ENCODE measurements at regions not wholly inside any gene's neighbourhood (a gene's known extent, or its start where the extent isn't known, plus 50 kb on each side); places are given as distances from the start of the nearest gene placed in this dataset.
A peak's percentile ranks its signal among the peaks of the same experiment; 100 is the strongest.
"Not testable (repeated sequence)": the region's sequence is repeated elsewhere in the genome, so short reads cannot be mapped to it uniquely, and the experiment has no call there.

GRCh38 chr3:81339040-81339845 is 422.2 kb downstream of the GBE1 start:
- Histone ChIP-seq H3K27ac (no peak overlapping the region), H3K9me3 (no peaks in the 10 kb centered on the region), H3K4me3 (no peak overlapping the region), H3K36me3 (no peaks in the 10 kb centered on the region), H3K27me3 (no peaks in the 10 kb centered on the region), H3K4me1 (no peaks in the 10 kb centered on the region), H3K9ac (ENCODE audit: low read depth in 2 of 2, low read length in 2 of 2) (no peak overlapping the region)
- no peak for DNase-seq
- intact Hi-C loops (cut with DNase I): loop anchor here (2.0 kb wide), 1 partner anchor 36 kb away; no protein-coding TSS in a partner anchor
- TF ChIP-seq, protein P1, sequence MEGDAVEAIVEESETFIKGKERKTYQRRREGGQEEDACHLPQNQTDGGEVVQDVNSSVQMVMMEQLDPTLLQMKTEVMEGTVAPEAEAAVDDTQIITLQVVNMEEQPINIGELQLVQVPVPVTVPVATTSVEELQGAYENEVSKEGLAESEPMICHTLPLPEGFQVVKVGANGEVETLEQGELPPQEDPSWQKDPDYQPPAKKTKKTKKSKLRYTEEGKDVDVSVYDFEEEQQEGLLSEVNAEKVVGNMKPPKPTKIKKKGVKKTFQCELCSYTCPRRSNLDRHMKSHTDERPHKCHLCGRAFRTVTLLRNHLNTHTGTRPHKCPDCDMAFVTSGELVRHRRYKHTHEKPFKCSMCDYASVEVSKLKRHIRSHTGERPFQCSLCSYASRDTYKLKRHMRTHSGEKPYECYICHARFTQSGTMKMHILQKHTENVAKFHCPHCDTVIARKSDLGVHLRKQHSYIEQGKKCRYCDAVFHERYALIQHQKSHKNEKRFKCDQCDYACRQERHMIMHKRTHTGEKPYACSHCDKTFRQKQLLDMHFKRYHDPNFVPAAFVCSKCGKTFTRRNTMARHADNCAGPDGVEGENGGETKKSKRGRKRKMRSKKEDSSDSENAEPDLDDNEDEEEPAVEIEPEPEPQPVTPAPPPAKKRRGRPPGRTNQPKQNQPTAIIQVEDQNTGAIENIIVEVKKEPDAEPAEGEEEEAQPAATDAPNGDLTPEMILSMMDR (IDR thresholded peaks at IDR 0.05): peak; percentile 38

DNA sequence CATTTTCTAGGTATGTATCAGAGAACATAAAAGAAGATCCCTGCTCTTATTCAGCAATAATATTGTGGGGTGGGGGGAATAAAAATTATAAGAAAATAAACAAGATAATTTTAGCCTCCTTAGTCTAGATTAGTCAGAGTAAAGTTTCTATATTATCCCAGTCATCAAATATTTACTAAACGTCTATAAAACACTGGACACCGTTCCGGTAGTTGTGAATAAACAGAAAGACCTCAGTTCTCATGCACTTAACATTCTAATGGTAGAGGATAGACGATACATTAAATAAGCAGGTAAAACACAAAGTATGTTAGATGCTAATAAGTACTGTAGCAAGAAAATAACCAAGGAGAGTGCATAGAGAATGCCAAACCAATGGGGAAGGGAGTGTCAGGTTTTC is 425.0 kb downstream of the GBE1 start:
- Histone ChIP-seq H3K27me3 (no peaks in the 10 kb centered on the region), H3K27ac (no peak overlapping the region), H3K4me1 (no peaks in the 10 kb centered on the region), H3K9me3 (no peaks in the 10 kb centered on the region), H3K9ac (ENCODE audit: low read depth in 2 of 2, low read length in 2 of 2) (no peak overlapping the region), H3K36me3 (no peaks in the 10 kb centered on the region), H3K4me3 (no peak overlapping the region)
- TF ChIP-seq, protein P1 (IDR thresholded peaks at IDR 0.05): no peak
- intact Hi-C loops (cut with DNase I): no loop called here
- DNase-seq: no peak

DNA sequence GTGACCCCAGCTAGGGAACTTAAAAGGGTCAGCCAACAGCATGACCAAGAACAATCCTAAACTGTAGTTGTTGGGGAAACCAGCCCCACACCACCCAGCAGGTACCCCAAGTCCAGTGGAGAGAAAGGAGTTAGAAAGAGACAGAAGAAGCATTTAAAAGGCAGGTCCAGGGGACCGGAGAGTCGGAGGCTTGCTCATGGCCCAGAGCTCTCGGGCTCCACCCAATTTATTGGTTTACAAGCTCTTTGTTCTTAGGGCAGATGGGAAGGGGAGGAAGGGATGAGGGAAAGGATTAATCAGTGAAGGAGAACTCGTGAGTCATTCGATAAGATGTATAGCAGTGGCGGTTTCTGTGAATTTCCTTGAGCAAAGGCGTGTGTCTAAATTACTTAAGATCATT is 431.6 kb downstream of the GBE1 start:
- DNase-seq; H3K9me3 ChIP-seq; H3K9ac ChIP-seq (ENCODE audit: low read depth in 2 of 2, low read length in 2 of 2); H3K4me3 ChIP-seq; H3K27me3 ChIP-seq; H3K27ac ChIP-seq; H3K4me1 ChIP-seq; intact Hi-C loops (cut with DNase I); H3K36me3 ChIP-seq: not testable (repeated sequence)

DNA sequence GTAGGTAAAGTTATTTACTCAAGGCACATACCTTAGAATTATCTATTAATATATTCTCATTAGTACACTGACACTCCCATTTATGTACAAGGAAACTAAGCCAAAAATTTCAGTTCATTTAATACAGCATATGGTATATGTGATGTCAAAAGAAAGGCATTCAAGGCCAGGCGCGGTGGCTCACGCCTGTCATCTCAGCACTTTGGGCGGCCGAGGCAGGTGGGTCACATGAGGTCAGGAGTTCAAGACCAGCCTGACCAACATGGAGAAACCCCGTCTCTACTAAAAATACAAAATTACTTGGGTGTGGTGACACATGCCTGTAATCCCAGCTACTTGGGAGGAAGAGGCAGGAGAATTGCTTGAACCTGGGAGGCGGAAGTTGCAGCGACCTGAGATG is 435.2 kb downstream of the GBE1 start:
- no peak overlapping the region for H3K27ac ChIP-seq
- no peaks in the 10 kb centered on the region for H3K27me3 ChIP-seq
- TF ChIP-seq, protein P1 (IDR thresholded peaks at IDR 0.05): no peak
- no peaks in the 10 kb centered on the region for H3K36me3 ChIP-seq
- DNase-seq: no peak
- no peak overlapping the region for H3K9ac ChIP-seq (ENCODE audit: low read depth in 2 of 2, low read length in 2 of 2)
- intact Hi-C loops (cut with DNase I): no loop called here
- H3K4me1 ChIP-seq: no peaks in the 10 kb centered on the region
- no peaks in the 10 kb centered on the region for H3K9me3 ChIP-seq
- H3K4me3 ChIP-seq: no peak overlapping the region

DNA sequence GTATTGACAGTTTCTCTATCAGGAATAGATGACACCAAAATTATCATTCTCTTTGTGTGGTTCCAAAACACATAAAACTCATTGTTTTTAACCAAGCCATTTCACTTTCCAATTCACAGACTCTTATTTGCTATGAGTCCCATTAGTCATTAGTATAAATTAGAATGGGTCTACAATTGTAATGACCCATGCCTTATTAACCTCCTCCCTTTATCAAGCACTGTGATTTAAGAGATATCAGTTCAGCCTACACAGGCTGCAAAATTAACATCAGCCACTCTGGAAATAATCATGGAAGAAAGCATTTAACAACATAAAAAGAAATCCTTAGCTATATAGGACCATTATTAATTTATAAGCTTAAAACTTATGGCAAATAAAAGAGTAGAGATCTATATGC is 440.6 kb downstream of the GBE1 start:
- TF ChIP-seq, protein P1 (IDR thresholded peaks at IDR 0.05): no peak
- Histone ChIP-seq H3K27ac (no peak overlapping the region), H3K9ac (ENCODE audit: low read depth in 2 of 2, low read length in 2 of 2) (no peak overlapping the region), H3K4me3 (no peak overlapping the region), H3K4me1 (no peaks in the 10 kb centered on the region), H3K9me3 (no peaks in the 10 kb centered on the region), H3K36me3 (no peaks in the 10 kb centered on the region), H3K27me3 (no peaks in the 10 kb centered on the region)
- intact Hi-C loops (cut with DNase I): no loop called here
- no peak for DNase-seq

GRCh38 chr3:81315030-81315429 is 446.4 kb downstream of the GBE1 start:
- H3K4me3 ChIP-seq: no peak overlapping the region
- no peaks in the 10 kb centered on the region for H3K9me3 ChIP-seq
- H3K4me1 ChIP-seq: no peaks in the 10 kb centered on the region
- intact Hi-C loops (cut with DNase I): no loop called here
- no peaks in the 10 kb centered on the region for H3K27me3 ChIP-seq
- H3K27ac ChIP-seq: no peak overlapping the region
- no peaks in the 10 kb centered on the region for H3K36me3 ChIP-seq
- no peak for DNase-seq
- TF ChIP-seq, protein P1 (IDR thresholded peaks at IDR 0.05): no peak
- no peak overlapping the region for H3K9ac ChIP-seq (ENCODE audit: low read depth in 2 of 2, low read length in 2 of 2)

Data from colonic mucosa (tissue), 4 donors.